ENCODE measurements at regions not wholly inside any gene's neighbourhood (a gene's known extent, or its start where the extent isn't known, plus 50 kb on each side); places are given as distances from the start of the nearest gene placed in this dataset.
A peak's percentile ranks its signal among the peaks of the same experiment; 100 is the strongest.

DNA sequence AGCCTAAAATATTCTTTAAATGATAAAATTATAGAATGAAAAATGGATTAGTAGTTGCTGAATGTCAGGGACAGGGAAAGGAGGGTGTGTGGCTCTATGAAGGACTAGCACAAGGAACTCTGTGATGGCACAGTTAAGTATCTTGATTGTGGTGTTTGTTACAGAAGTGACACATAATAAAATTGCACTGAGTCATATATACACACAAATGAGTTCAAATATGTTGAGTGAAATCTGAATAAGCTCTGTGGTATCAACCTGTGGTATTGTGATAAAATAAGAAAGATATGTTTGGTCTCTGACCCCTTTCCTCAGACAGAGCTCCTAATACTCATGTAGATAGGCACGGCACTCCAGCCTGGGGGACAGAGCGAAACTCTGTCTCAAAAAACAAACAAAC lies 181.5 kb upstream of the TRIM24 start:
- no peak overlapping the region for H3K4me3 ChIP-seq
- H3K4me2 ChIP-seq: no peak overlapping the region
- H3K9me3 ChIP-seq: no peaks in the 10 kb centered on the region
- no peak overlapping the region for H3K27ac ChIP-seq
- DNase-seq (ENCODE audit: low read depth in 1 of 2, low spot score in 1 of 2): no peak
- TF ChIP-seq MAFK (IDR thresholded peaks at IDR 0.05; ENCODE audit: partially characterized antibody) (no peak), HOXB5 (CRISPR knock-in tag; IDR thresholded peaks at IDR 0.05) (no peak), HOXA7 (CRISPR knock-in tag; IDR thresholded peaks at IDR 0.05) (no peak), KDM5A (IDR thresholded peaks at IDR 0.05) (no peak), RCOR1 (IDR thresholded peaks at IDR 0.05; ENCODE audit: low read depth, low read length) (no peak), PHF8 (IDR thresholded peaks at IDR 0.05; ENCODE audit: borderline replicate concordance, low read depth) (no peak)
- TF ChIP-seq, protein P1, sequence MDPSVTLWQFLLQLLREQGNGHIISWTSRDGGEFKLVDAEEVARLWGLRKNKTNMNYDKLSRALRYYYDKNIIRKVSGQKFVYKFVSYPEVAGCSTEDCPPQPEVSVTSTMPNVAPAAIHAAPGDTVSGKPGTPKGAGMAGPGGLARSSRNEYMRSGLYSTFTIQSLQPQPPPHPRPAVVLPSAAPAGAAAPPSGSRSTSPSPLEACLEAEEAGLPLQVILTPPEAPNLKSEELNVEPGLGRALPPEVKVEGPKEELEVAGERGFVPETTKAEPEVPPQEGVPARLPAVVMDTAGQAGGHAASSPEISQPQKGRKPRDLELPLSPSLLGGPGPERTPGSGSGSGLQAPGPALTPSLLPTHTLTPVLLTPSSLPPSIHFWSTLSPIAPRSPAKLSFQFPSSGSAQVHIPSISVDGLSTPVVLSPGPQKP (IDR thresholded peaks at IDR 0.05; ENCODE audit: low read depth, low read length): no peak
- no peak for FAIRE-seq
- no peak for ATAC-seq
- no peaks in the 10 kb centered on the region for H3K4me1 ChIP-seq
- ChIA-PET POLR2A (interaction anchor here (0.7 kb wide), 1 partner anchor 182 kb away, joined by 3 read pairs; the partner anchor contains the start of gene TRIM24), CTCF (interaction anchor here (1.1 kb wide), 1 partner anchor 27 kb away, joined by 3 read pairs; no protein-coding TSS in a partner anchor)
- WGBS (ENCODE audit: missing lambda C conversion rate): 35% methylated on average over 2 of the region's 2 CpGs

DNA sequence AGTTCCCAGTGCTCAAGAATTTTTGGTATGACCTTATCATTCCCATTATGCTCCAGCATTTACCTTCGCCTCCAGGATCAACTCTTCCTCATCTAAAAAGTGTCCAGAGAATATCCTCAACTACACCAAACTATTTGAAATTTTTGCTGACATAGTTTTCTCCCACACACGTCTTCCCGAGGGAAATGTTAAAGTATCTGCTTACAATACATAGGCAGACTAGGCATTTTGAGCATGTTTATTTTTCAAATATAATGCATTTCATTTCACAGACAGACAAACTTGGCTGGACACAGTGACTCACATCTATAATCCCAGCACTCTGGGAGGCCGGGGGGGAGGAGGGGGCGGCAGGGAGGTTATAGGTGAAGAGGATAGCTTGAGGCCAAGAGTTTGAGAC lies 177.1 kb upstream of the TRIM24 start:
- no peak overlapping the region for H3K4me2 ChIP-seq
- H3K9me3 ChIP-seq: no peaks in the 10 kb centered on the region
- H3K4me1 ChIP-seq: no peaks in the 10 kb centered on the region
- TF ChIP-seq, protein P2, sequence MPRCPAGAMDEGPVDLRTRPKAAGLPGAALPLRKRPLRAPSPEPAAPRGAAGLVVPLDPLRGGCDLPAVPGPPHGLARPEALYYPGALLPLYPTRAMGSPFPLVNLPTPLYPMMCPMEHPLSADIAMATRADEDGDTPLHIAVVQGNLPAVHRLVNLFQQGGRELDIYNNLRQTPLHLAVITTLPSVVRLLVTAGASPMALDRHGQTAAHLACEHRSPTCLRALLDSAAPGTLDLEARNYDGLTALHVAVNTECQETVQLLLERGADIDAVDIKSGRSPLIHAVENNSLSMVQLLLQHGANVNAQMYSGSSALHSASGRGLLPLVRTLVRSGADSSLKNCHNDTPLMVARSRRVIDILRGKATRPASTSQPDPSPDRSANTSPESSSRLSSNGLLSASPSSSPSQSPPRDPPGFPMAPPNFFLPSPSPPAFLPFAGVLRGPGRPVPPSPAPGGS (IDR thresholded peaks at IDR 0.05): no peak
- peak; percentile 34 for TF ChIP-seq MAFK (IDR thresholded peaks at IDR 0.05; ENCODE audit: partially characterized antibody)
- TF ChIP-seq CBX2 (IDR thresholded peaks at IDR 0.05; ENCODE audit: borderline replicate concordance, low read depth): no peak
- CTCF ChIA-PET: no interaction called here
- FAIRE-seq: no peak
- DNase-seq (ENCODE audit: low read depth in 1 of 2, low spot score in 1 of 2): no peak
- no peak overlapping the region for H3K27ac ChIP-seq
- no peak for ATAC-seq
- H3K4me3 ChIP-seq: no peak overlapping the region
- WGBS (ENCODE audit: missing lambda C conversion rate): 24% methylated on average over 5 of the region's 5 CpGs
- POLR2A ChIA-PET: no interaction called here

DNA sequence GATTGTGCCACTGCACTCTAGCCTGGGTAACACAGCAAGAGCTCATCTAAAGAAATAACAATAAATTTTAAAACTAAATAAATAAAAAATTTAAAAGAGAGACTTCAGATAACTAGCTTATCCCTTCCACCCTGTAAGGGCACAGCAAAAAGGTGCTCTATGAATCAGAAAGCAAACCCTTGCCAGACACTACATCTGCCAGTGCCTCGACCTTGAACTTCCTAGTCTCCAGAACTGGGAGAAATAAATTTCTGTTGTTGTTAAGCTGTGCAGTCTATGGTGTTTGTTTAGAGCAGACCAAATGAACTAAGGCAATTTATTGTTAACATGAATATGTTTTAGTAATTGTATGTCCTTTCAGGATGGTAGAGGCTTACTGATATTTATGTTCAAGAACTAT lies 174.9 kb upstream of the TRIM24 start:
- no peak overlapping the region for H3K27ac ChIP-seq
- H3K9me3 ChIP-seq: 0 out of 3 replicates have a peak, but pooled peaks cover 6% of the 10 kb centered on the region
- H3K4me3 ChIP-seq: no peak overlapping the region
- 5% methylated on average over 1 of the region's 1 CpG for whole genome bisulfite sequencing (ENCODE audit: missing lambda C conversion rate)
- DNase-seq (ENCODE audit: low read depth in 1 of 2, low spot score in 1 of 2) (no peak), FAIRE-seq (no peak), ATAC-seq (no peak)
- ChIA-PET POLR2A (no interaction called here), CTCF (no interaction called here)
- TF ChIP-seq, protein P3, sequence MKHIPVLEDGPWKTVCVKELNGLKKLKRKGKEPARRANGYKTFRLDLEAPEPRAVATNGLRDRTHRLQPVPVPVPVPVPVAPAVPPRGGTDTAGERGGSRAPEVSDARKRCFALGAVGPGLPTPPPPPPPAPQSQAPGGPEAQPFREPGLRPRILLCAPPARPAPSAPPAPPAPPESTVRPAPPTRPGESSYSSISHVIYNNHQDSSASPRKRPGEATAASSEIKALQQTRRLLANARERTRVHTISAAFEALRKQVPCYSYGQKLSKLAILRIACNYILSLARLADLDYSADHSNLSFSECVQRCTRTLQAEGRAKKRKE (CRISPR knock-in tag; IDR thresholded peaks at IDR 0.05; ENCODE audit: low read depth): no peak
- TF ChIP-seq JUN (IDR thresholded peaks at IDR 0.05) (no peak), HEYL (CRISPR knock-in tag; IDR thresholded peaks at IDR 0.05) (no peak), FOXS1 (CRISPR knock-in tag; IDR thresholded peaks at IDR 0.05) (no peak), RFX5 (IDR thresholded peaks at IDR 0.05) (no peak), CBX8 (IDR thresholded peaks at IDR 0.05) (no peak)
- no peak overlapping the region for H3K4me2 ChIP-seq
- no peaks in the 10 kb centered on the region for H3K4me1 ChIP-seq

DNA sequence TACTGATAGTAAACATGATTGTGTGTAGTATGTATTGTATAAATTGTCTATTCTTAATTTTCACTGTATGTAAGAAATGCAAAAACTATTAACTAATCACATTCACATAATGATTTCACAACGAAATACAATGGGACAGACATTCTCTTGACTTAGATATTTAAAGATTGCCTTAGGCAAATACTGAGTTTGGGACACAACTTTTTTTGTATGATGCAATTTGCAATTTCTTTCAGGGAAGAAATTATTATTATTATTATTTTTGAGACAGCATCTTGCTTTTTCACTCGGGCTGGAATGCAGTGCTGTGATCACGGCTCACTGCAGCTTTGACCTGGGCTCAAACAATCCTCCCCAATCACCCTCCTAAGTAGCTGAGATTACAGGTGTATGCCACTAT lies 173.2 kb upstream of the TRIM24 start:
- H3K4me1 ChIP-seq: no peaks in the 10 kb centered on the region
- TF ChIP-seq RCOR1 (IDR thresholded peaks at IDR 0.05; ENCODE audit: low read depth, low read length): no peak
- no peak for TF ChIP-seq RARB (CRISPR knock-in tag; IDR thresholded peaks at IDR 0.05)
- TF ChIP-seq SMC3 (IDR thresholded peaks at IDR 0.05): no peak
- TF ChIP-seq MYC (IDR thresholded peaks at IDR 0.05; ENCODE audit: borderline replicate concordance, low read length): no peak
- TF ChIP-seq RFX5 (IDR thresholded peaks at IDR 0.05): no peak
- TF ChIP-seq HOXA7 (CRISPR knock-in tag; IDR thresholded peaks at IDR 0.05): no peak
- no peak for TF ChIP-seq POLR2A (IDR thresholded peaks at IDR 0.05; ENCODE audit: low read length)
- TF ChIP-seq RNF2 (IDR thresholded peaks at IDR 0.05; ENCODE audit: borderline replicate concordance, low read depth): no peak
- TF ChIP-seq EP300 (IDR thresholded peaks at IDR 0.05): no peak
- no peak overlapping the region for H3K27ac ChIP-seq
- H3K9me3 ChIP-seq: peaks cover 13% of the 10 kb centered on the region; the same call in 1 of the 3 replicates
- WGBS (ENCODE audit: missing lambda C conversion rate): 11% methylated on average over 3 of the region's 3 CpGs
- no peak overlapping the region for H3K4me2 ChIP-seq
- ChIA-PET POLR2A (no interaction called here), CTCF (no interaction called here)
- DNase-seq (ENCODE audit: low read depth in 1 of 2, low spot score in 1 of 2) (no peak), ATAC-seq (no peak), FAIRE-seq (no peak)
- H3K4me3 ChIP-seq: no peak overlapping the region
